ENCODE measurements at regions not wholly inside any gene's neighbourhood (a gene's known extent, or its start where the extent isn't known, plus 50 kb on each side); places are given as distances from the start of the nearest gene placed in this dataset.

DNA sequence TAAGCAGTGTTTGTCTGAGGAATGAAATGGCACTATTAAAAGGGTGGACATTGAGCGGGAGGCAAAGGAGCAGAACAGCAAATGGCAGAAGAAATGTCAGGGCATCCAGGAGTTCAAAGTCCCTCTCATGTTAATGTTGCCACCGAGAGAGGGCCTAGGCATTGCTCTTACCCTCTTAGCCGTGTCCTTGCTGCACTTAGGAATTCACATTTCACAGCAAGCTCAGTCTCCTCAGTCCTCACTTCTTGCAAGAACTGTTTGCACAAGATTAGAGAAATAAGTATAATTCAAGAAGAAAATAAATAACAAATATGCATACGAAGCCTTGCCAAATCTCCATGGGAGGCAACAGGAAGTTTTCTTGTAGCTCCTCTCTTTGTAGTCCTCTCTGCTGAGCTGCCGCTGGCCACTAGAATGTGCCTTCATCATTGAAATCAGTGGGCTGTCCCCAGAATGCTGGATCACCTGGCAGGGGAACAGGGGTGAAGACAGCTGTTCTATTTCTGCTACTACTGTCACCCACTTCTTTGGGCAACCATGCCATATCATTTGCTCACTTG, 205.8 kb downstream of the ZNF326 start:
- H3K36me3 Mint-ChIP-seq (ENCODE audit: low read depth) = no peaks in the 10 kb centered on the region
- Histone ChIP-seq H3K4me3 (no peak overlapping the region), H3K36me3 (ENCODE audit: insufficient read depth) (no peaks in the 10 kb centered on the region), H3F3A (replicated peaks; ENCODE audit: low read depth) (no peaks in the 10 kb centered on the region), H2AFZ (peak overlapping the region; percentile 66), H3K27ac (ENCODE audit: low read depth) (no peak overlapping the region), H3K4me1 (ENCODE audit: insufficient read depth) (peaks cover 8% of the 10 kb centered on the region; the same call in 1 of the 2 replicates), H4K20me1 (replicated peaks; ENCODE audit: insufficient read depth) (no peaks in the 10 kb centered on the region), H3K27me3 (ENCODE audit: insufficient read depth) (no peaks in the 10 kb centered on the region), H3K9me2 (ENCODE audit: insufficient read depth) (no peaks in the 10 kb centered on the region), H3K79me2 (replicated peaks; ENCODE audit: insufficient read depth) (no peaks in the 10 kb centered on the region), H3K4me2 (no peak overlapping the region)
- TF ChIP-seq JUNB (IDR thresholded peaks at IDR 0.05; ENCODE audit: unreplicated experiment) (no peak), POLR2AphosphoS5 (IDR thresholded peaks at IDR 0.05; ENCODE audit: low read depth) (no peak), STAT1 (IDR thresholded peaks at IDR 0.05; ENCODE audit: unreplicated experiment) (no peak), EZH2phosphoT487 (IDR thresholded peaks at IDR 0.05; ENCODE audit: unreplicated experiment) (no peak), NANOG (IDR thresholded peaks at IDR 0.05; ENCODE audit: borderline replicate concordance) (no peak)
- TF ChIP-seq, protein P1, sequence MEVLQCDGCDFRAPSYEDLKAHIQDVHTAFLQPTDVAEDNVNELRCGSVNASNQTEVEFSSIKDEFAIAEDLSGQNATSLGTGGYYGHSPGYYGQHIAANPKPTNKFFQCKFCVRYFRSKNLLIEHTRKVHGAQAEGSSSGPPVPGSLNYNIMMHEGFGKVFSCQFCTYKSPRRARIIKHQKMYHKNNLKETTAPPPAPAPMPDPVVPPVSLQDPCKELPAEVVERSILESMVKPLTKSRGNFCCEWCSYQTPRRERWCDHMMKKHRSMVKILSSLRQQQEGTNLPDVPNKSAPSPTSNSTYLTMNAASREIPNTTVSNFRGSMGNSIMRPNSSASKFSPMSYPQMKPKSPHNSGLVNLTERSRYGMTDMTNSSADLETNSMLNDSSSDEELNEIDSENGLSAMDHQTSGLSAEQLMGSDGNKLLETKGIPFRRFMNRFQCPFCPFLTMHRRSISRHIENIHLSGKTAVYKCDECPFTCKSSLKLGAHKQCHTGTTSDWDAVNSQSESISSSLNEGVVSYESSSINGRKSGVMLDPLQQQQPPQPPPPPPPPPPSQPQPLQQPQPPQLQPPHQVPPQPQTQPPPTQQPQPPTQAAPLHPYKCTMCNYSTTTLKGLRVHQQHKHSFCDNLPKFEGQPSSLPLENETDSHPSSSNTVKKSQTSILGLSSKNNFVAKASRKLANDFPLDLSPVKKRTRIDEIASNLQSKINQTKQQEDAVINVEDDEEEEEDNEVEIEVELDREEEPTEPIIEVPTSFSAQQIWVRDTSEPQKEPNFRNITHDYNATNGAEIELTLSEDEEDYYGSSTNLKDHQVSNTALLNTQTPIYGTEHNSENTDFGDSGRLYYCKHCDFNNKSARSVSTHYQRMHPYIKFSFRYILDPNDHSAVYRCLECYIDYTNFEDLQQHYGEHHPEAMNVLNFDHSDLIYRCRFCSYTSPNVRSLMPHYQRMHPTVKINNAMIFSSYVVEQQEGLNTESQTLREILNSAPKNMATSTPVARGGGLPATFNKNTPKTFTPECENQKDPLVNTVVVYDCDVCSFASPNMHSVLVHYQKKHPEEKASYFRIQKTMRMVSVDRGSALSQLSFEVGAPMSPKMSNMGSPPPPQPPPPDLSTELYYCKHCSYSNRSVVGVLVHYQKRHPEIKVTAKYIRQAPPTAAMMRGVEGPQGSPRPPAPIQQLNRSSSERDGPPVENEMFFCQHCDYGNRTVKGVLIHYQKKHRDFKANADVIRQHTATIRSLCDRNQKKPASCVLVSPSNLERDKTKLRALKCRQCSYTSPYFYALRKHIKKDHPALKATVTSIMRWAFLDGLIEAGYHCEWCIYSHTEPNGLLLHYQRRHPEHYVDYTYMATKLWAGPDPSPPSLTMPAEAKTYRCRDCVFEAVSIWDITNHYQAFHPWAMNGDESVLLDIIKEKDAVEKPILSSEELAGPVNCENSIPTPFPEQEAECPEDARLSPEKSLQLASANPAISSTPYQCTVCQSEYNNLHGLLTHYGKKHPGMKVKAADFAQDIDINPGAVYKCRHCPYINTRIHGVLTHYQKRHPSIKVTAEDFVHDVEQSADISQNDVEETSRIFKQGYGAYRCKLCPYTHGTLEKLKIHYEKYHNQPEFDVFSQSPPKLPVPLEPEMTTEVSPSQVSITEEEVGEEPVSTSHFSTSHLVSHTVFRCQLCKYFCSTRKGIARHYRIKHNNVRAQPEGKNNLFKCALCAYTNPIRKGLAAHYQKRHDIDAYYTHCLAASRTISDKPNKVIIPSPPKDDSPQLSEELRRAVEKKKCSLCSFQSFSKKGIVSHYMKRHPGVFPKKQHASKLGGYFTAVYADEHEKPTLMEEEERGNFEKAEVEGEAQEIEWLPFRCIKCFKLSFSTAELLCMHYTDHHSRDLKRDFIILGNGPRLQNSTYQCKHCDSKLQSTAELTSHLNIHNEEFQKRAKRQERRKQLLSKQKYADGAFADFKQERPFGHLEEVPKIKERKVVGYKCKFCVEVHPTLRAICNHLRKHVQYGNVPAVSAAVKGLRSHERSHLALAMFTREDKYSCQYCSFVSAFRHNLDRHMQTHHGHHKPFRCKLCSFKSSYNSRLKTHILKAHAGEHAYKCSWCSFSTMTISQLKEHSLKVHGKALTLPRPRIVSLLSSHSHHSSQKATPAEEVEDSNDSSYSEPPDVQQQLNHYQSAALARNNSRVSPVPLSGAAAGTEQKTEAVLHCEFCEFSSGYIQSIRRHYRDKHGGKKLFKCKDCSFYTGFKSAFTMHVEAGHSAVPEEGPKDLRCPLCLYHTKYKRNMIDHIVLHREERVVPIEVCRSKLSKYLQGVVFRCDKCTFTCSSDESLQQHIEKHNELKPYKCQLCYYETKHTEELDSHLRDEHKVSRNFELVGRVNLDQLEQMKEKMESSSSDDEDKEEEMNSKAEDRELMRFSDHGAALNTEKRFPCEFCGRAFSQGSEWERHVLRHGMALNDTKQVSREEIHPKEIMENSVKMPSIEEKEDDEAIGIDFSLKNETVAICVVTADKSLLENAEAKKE (CRISPR knock-in tag; IDR thresholded peaks at IDR 0.05) = no peak
- TF ChIP-seq, protein P2, sequence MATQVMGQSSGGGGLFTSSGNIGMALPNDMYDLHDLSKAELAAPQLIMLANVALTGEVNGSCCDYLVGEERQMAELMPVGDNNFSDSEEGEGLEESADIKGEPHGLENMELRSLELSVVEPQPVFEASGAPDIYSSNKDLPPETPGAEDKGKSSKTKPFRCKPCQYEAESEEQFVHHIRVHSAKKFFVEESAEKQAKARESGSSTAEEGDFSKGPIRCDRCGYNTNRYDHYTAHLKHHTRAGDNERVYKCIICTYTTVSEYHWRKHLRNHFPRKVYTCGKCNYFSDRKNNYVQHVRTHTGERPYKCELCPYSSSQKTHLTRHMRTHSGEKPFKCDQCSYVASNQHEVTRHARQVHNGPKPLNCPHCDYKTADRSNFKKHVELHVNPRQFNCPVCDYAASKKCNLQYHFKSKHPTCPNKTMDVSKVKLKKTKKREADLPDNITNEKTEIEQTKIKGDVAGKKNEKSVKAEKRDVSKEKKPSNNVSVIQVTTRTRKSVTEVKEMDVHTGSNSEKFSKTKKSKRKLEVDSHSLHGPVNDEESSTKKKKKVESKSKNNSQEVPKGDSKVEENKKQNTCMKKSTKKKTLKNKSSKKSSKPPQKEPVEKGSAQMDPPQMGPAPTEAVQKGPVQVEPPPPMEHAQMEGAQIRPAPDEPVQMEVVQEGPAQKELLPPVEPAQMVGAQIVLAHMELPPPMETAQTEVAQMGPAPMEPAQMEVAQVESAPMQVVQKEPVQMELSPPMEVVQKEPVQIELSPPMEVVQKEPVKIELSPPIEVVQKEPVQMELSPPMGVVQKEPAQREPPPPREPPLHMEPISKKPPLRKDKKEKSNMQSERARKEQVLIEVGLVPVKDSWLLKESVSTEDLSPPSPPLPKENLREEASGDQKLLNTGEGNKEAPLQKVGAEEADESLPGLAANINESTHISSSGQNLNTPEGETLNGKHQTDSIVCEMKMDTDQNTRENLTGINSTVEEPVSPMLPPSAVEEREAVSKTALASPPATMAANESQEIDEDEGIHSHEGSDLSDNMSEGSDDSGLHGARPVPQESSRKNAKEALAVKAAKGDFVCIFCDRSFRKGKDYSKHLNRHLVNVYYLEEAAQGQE (IDR thresholded peaks at IDR 0.05; ENCODE audit: unreplicated experiment) = no peak
- TF ChIP-seq, protein P3, sequence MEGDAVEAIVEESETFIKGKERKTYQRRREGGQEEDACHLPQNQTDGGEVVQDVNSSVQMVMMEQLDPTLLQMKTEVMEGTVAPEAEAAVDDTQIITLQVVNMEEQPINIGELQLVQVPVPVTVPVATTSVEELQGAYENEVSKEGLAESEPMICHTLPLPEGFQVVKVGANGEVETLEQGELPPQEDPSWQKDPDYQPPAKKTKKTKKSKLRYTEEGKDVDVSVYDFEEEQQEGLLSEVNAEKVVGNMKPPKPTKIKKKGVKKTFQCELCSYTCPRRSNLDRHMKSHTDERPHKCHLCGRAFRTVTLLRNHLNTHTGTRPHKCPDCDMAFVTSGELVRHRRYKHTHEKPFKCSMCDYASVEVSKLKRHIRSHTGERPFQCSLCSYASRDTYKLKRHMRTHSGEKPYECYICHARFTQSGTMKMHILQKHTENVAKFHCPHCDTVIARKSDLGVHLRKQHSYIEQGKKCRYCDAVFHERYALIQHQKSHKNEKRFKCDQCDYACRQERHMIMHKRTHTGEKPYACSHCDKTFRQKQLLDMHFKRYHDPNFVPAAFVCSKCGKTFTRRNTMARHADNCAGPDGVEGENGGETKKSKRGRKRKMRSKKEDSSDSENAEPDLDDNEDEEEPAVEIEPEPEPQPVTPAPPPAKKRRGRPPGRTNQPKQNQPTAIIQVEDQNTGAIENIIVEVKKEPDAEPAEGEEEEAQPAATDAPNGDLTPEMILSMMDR (conservative IDR thresholded peaks at IDR 0.05; ENCODE audit: low read depth in 2 of 2) = no peak
- no peak overlapping the region for H3K4me3 Mint-ChIP-seq
- peaks cover 13% of the 10 kb centered on the region for H3K4me1 Mint-ChIP-seq
- no peak; the same call in 2 of the 3 replicates for ATAC-seq
- H3K27ac Mint-ChIP-seq = no peak overlapping the region
- no peak for DNase-seq (ENCODE audit: low spot score)
- H3K9me3 Mint-ChIP-seq = no peaks in the 10 kb centered on the region
- no peaks in the 10 kb centered on the region for H3K27me3 Mint-ChIP-seq (ENCODE audit: insufficient read depth, low read depth, poor library complexity)

Data from GM23338 (cell line).